Testis (tissue), 2 donors: ENCODE measurements at regions not wholly inside any gene's neighbourhood (a gene's known extent, or its start where the extent isn't known, plus 50 kb on each side); places are given as distances from the start of the nearest gene placed in this dataset.

ENCODE experiments used
- CTCF ChIP-seq, 3 experiments: fragments of 450-650 bp in 2 of 3; fragments of 200-600 bp in 1 of 3; sonication (generic) in 1 of 3; IDR thresholded peaks; one replicate each; pipeline ENCODE4 v1.5.1; 2016 to 2019; ENCODE audit warnings: antibody characterized with exemption in 3 of 3, mild to moderate bottlenecking in 2 of 3, moderate library complexity in 1 of 3
- POLR2A ChIP-seq: fragments of 450-650 bp; IDR thresholded peaks from one replicate; pipeline ENCODE4 v1.6.1; 2017; ENCODE audit warnings: antibody characterized with exemption, mild to moderate bottlenecking, moderate library complexity

DNA sequence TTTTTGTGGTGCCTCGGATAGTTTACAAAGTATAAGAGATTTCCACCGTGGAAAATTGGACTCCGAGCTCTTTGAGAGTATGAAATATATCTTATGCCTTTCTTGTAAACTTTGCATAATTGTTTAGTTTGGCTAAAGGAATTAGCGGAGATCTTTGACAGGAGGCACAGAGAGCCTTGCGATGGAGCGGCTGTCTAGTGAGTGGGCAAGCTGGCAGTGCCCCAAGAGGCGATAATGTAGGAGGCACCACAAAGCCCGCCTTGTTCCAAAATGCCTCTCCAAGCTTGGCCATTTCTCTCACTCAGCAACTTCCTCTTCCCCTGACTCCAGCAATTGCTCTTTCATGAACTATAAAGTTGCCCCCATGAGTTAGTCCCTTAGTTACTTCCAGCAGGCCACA lies 270.1 kb upstream of the PRICKLE1 start:
- no peak for TF ChIP-seq CTCF (IDR thresholded peaks at IDR 0.05)
- TF ChIP-seq POLR2A = no peak
